Naive thymus-derived CD4-positive, alpha-beta T cell (primary cell): ENCODE measurements at regions not wholly inside any gene's neighbourhood (a gene's known extent, or its start where the extent isn't known, plus 50 kb on each side); places are given as distances from the start of the nearest gene placed in this dataset.

Experiments
- ATAC-seq: fragments of 150-1000 bp; cut with Tn5 transposase; 2 replicates; pipeline ENCODE4 v1.10.0; 2021; ENCODE audit warnings: mild to moderate bottlenecking, moderate library complexity
- CTCF ChIA-PET: fragments of 350-600 bp; sonication (Branson Sonifier 250); formaldehyde crosslinking; loops from one replicate; lab custom pipeline; 2021; ENCODE audit warnings: antibody characterized with exemption; lab: Charles Lee
- POLR2A ChIA-PET: fragments of 350-600 bp; sonication (Branson Sonifier 250); formaldehyde crosslinking; loops from one replicate; lab custom pipeline; 2021; ENCODE audit warnings: antibody characterized with exemption, inconsistent platforms; lab: Charles Lee
- DNase-seq, 9 donors: peaks; one replicate each; pipeline versions ENCODE4 v3.0.0 to v3.0.0-alpha.2; 2020 to 2022; ENCODE audit warnings: mixed read lengths in 1 of 9
- H3K27ac ChIP-seq: one replicate; pipeline ENCODE4 v1.7.0; 2013; ENCODE audit warnings: mild to moderate bottlenecking, low read depth, low read length, moderate library complexity
- H3K27me3 ChIP-seq, 2 donors: one replicate each; pipeline ENCODE4 v1.7.0; 2013; ENCODE audit warnings: low read length in 2 of 2, mild to moderate bottlenecking in 2 of 2, moderate library complexity in 2 of 2; ENCODE audit not compliant: control insufficient read depth in 2 of 2, insufficient read depth in 2 of 2
- H3K36me3 ChIP-seq, 3 experiments: 1 replicate in 2 of 3; 2 replicates in 1 of 3; pipeline ENCODE4 v1.7.0; 2013; ENCODE audit warnings: low read length in 3 of 3, mild to moderate bottlenecking in 3 of 3, moderate library complexity in 1 of 3; ENCODE audit not compliant: insufficient read depth in 3 of 3, control insufficient read depth in 2 of 3
- H3K4me1 ChIP-seq, 2 donors: one replicate each; pipeline ENCODE4 v1.7.0; 2013; ENCODE audit warnings: low read length in 2 of 2, mild to moderate bottlenecking in 2 of 2, moderate library complexity in 1 of 2; ENCODE audit not compliant: control insufficient read depth in 2 of 2, insufficient read depth in 2 of 2
- H3K4me3 ChIP-seq: 2 replicates; pipeline ENCODE4 v1.7.0; 2013; ENCODE audit warnings: mild to moderate bottlenecking, low read length
- H3K9me3 ChIP-seq, 3 experiments: 1 replicate in 2 of 3; 2 replicates in 1 of 3; pipeline ENCODE4 v1.7.0; 2013; ENCODE audit warnings: low read length in 3 of 3; ENCODE audit not compliant: control insufficient read depth in 2 of 3
- H3K27ac Mint-ChIP-seq, 9 donors: one replicate each; pipeline ENCODE4 v1.8.0; 2020 to 2022; ENCODE audit warnings: mixed read lengths in 9 of 9, mild to moderate bottlenecking in 8 of 9, moderate library complexity in 5 of 9, inconsistent platforms in 2 of 9
- H3K27me3 Mint-ChIP-seq, 5 donors: one replicate each; pipeline ENCODE4 v1.8.0; 2021 to 2022; ENCODE audit warnings: mixed read lengths in 5 of 5, mild to moderate bottlenecking in 1 of 5
- H3K36me3 Mint-ChIP-seq, 5 donors: one replicate each; pipeline ENCODE4 v1.8.0; 2020 to 2022; ENCODE audit warnings: mixed read lengths in 5 of 5, mild to moderate bottlenecking in 3 of 5, inconsistent platforms in 1 of 5
- H3K4me1 Mint-ChIP-seq, 7 donors: one replicate each; pipeline ENCODE4 v1.8.0; 2020 to 2022; ENCODE audit warnings: mixed read lengths in 7 of 7, mild to moderate bottlenecking in 3 of 7, inconsistent platforms in 1 of 7
- H3K4me3 Mint-ChIP-seq, 10 donors: one replicate each; pipeline ENCODE4 v1.8.0; 2020 to 2022; ENCODE audit warnings: mild to moderate bottlenecking in 10 of 10, mixed read lengths in 10 of 10, moderate library complexity in 6 of 10, inconsistent platforms in 2 of 10
- H3K9me3 Mint-ChIP-seq, 11 donors: one replicate each; pipeline ENCODE4 v1.8.0; 2020 to 2022; ENCODE audit warnings: mixed read lengths in 11 of 11, mild to moderate bottlenecking in 4 of 11, inconsistent platforms in 1 of 11, moderate library complexity in 1 of 11
- intact Hi-C, 2 donors: fragments of 100-400 bp; cut with micrococcal nuclease; formaldehyde crosslinking; loops; one replicate each; pipeline ENCODE4 v1.15.1; 2023

DNA sequence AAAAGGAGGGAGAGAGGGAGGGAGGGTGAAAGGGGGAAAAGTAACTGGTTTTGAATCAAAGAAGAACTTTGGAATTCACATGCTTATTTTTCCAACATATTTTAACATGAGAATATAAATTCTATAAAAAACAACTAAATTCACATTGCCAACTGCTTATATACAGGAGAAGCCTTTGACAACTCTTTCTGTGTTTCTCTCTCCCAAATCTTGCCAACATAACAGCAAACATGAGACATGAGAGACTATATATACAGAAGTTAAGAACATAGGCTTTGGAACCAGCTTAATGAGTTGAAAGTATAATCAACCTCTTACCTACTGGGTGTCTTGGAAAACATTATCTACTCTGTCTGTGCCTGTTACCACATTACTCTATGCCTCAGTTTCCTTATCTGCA is 493.3 kb downstream of the RFC3 start:
- Mint-ChIP-seq H3K9me3 (peaks cover 0 to 8% (median 4%) of the 10 kb centered on the region in 11 donors), H3K36me3 (no peaks in the 10 kb centered on the region), H3K27ac (no peak overlapping the region), H3K4me1 (no peaks in the 10 kb centered on the region), H3K27me3 (no peaks in the 10 kb centered on the region), H3K4me3 (no peak overlapping the region)
- Histone ChIP-seq H3K9me3 (no peaks in the 10 kb centered on the region), H3K36me3 (no peaks in the 10 kb centered on the region), H3K27me3 (no peaks in the 10 kb centered on the region), H3K27ac (no peak overlapping the region), H3K4me1 (no peaks in the 10 kb centered on the region), H3K4me3 (no peak overlapping the region)
- intact Hi-C loops: no loop called here
- no peak for ATAC-seq
- POLR2A ChIA-PET: no interaction called here
- CTCF ChIA-PET: no interaction called here
- DNase-seq: no peak

- Mint-ChIP-seq H3K27ac (no peak overlapping the region), H3K36me3 (no peaks in the 10 kb centered on the region), H3K9me3 (peaks cover 0 to 11% (median 6%) of the 10 kb centered on the region in 11 donors), H3K4me3 (no peak overlapping the region), H3K4me1 (no peaks in the 10 kb centered on the region), H3K27me3 (no peaks in the 10 kb centered on the region)
- H3K4me1 ChIP-seq: no peaks in the 10 kb centered on the region
- no peak overlapping the region for H3K4me3 ChIP-seq
- no peaks in the 10 kb centered on the region for H3K9me3 ChIP-seq
- no peak overlapping the region for H3K27ac ChIP-seq
- ChIA-PET POLR2A (no interaction called here), CTCF (no interaction called here)
- H3K27me3 ChIP-seq: no peaks in the 10 kb centered on the region
- intact Hi-C loops: no loop called here
- DNase-seq: no peak
- no peak for ATAC-seq
- H3K36me3 ChIP-seq: no peaks in the 10 kb centered on the region
Measured at GRCh38 chr13:34312578-34312977, 494.6 kb downstream of the RFC3 start.

GRCh38 chr13:34320084-34320483 is 502.1 kb downstream of the RFC3 start:
- Mint-ChIP-seq H3K27ac (no peak overlapping the region), H3K9me3 (peaks cover 0 to 15% (median 4%) of the 10 kb centered on the region in 11 donors), H3K4me3 (no peak overlapping the region), H3K4me1 (no peaks in the 10 kb centered on the region), H3K36me3 (no peaks in the 10 kb centered on the region), H3K27me3 (no peaks in the 10 kb centered on the region)
- CTCF ChIA-PET: no interaction called here
- no peak for ATAC-seq
- Histone ChIP-seq H3K4me1 (no peaks in the 10 kb centered on the region), H3K27me3 (no peaks in the 10 kb centered on the region), H3K36me3 (no peaks in the 10 kb centered on the region), H3K9me3 (no peaks in the 10 kb centered on the region), H3K27ac (no peak overlapping the region), H3K4me3 (no peak overlapping the region)
- DNase-seq: no peak
- intact Hi-C loops: no loop called here
- POLR2A ChIA-PET: no interaction called here

DNA sequence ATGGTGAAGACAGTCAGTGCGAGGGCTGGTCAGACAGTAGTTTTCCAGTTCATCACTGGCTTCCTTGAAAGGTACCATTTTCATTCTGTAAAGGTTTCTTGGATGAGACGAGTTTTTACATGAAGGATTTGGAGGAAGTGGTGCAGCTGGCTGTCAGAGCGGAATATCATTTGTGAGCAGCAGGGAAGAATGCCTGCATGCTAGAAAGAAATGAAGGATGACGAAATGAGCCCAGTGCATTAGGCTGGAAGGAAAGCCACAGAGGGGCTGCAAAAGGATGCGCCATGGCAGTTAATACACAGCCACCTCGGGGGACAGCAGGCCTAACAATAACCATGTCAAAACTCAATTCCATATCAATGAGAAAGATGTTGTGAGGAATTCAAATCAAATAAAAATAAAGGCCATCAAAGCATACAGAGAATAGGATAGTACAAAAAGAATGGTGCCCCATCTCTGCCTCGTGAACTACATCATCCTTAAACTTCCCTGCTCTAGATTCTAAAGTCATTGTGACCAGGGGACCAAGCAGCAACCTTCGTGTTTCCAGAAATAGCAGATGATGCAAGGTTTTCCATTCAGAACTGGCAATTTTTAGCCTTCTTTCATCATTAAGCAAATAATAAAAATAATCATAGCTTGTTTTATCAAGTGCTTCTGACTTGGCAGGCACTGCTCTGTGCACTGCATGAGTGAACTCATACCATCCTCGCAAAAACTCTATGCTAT is 504.2 kb downstream of the RFC3 start:
- Mint-ChIP-seq H3K9me3 (peaks cover 0 to 6% (median 0%) of the 10 kb centered on the region in 11 donors), H3K36me3 (no peaks in the 10 kb centered on the region), H3K27ac (no peak overlapping the region), H3K4me1 (no peaks in the 10 kb centered on the region), H3K4me3 (no peak overlapping the region), H3K27me3 (no peaks in the 10 kb centered on the region)
- Histone ChIP-seq H3K27me3 (no peaks in the 10 kb centered on the region), H3K36me3 (no peaks in the 10 kb centered on the region), H3K4me3 (no peak overlapping the region), H3K4me1 (no peaks in the 10 kb centered on the region), H3K9me3 (no peaks in the 10 kb centered on the region), H3K27ac (no peak overlapping the region)
- ATAC-seq (no peak), DNase-seq (no peak)
- intact Hi-C loops: no loop called here
- POLR2A ChIA-PET: no interaction called here
- CTCF ChIA-PET: no interaction called here

DNA sequence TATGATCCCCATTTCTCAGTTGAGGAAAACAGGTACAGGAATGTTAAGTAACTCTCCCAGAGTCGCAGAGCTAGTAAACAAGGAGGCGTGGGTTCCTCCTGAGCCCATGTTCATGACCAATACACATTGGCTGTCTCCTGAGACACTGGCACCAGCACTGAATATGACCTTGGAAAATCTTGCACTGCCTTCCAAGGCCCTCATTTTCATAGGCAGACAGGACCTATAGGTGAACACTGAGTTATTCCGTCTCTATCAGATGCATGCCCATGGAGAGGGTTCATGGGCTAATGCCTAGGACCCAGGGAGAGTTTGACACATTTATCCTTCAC is 504.8 kb downstream of the RFC3 start:
- Mint-ChIP-seq H3K27ac (no peak overlapping the region), H3K27me3 (no peaks in the 10 kb centered on the region), H3K9me3 (peaks cover 0 to 6% (median 2%) of the 10 kb centered on the region in 11 donors), H3K36me3 (no peaks in the 10 kb centered on the region), H3K4me3 (no peak overlapping the region), H3K4me1 (no peaks in the 10 kb centered on the region)
- Histone ChIP-seq H3K36me3 (no peaks in the 10 kb centered on the region), H3K4me1 (no peaks in the 10 kb centered on the region), H3K9me3 (no peaks in the 10 kb centered on the region), H3K27me3 (no peaks in the 10 kb centered on the region), H3K27ac (no peak overlapping the region), H3K4me3 (no peak overlapping the region)
- ChIA-PET CTCF (no interaction called here), POLR2A (no interaction called here)
- ATAC-seq: no peak
- intact Hi-C loops: no loop called here
- DNase-seq: no peak

DNA sequence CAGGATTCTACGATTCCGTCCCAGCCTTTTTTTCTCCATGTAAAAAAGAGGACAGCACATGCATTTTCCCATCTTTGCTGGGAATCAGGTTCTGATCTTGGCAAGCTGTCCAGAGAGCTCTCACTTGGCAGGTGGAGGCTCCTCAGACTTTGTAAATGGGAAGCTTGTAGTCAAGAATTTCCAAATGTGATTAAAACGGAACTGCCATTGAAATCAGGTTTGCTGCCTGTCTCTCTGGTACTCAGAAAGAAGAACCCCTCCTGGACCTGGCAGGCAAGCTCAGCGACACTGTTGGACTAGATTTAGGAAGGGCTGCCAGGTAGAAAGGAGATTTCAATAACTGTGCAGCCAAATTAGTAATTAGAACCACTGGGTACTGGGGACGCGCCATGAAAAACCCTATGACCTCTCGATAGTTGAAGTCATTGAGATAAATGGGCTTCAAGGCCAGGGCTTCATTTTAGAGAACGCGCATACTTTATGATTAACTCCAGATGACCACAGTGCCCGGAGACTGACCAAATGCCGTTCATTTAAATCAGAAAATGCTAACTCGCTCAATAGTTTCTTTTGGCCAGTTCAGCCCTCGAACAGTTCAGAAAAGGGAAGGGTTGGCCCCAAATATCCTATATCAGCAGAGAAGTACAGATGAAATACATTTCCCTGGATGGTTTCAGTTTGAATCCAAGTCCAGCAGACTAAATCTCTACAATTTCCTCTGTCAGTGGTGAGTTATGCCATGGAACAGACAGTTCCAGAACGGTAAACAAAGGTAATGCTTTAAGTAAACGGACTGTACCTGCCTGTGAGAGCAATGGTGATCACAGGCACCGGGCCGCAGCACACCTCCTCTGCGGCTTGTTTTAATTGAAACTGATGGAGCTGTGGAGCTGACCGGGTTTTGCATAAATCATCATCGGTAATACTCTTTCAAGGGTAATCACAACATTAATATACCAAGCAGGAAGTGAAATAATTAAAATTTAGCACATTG is 517.4 kb downstream of the RFC3 start:
- no peaks in the 10 kb centered on the region for H3K4me1 ChIP-seq
- no peak overlapping the region for H3K27ac Mint-ChIP-seq
- H3K27me3 ChIP-seq: no peaks in the 10 kb centered on the region
- DNase-seq (no peak), ATAC-seq (no peak)
- H3K36me3 Mint-ChIP-seq: peaks cover 0 to 5% (median 0%) of the 10 kb centered on the region in 5 donors
- POLR2A ChIA-PET: no interaction called here
- no peak overlapping the region for H3K4me3 Mint-ChIP-seq
- peaks cover 0 to 5% (median 0%) of the 10 kb centered on the region in 3 experiments for H3K9me3 ChIP-seq
- no peak overlapping the region for H3K4me3 ChIP-seq
- peaks cover 2 to 24% (median 10%) of the 10 kb centered on the region in 11 donors for H3K9me3 Mint-ChIP-seq
- no peaks in the 10 kb centered on the region for H3K4me1 Mint-ChIP-seq
- H3K27me3 Mint-ChIP-seq: peaks cover 0 to 6% (median 0%) of the 10 kb centered on the region in 5 donors
- CTCF ChIA-PET: no interaction called here
- no peak overlapping the region for H3K27ac ChIP-seq
- H3K36me3 ChIP-seq: no peaks in the 10 kb centered on the region
- intact Hi-C loops: no loop called here
